GM19351 (cell line): ENCODE measurements at regions not wholly inside any gene's neighbourhood (a gene's known extent, or its start where the extent isn't known, plus 50 kb on each side); places are given as distances from the start of the nearest gene placed in this dataset.

ENCODE experiments used
- ATAC-seq: cut with Tn5 transposase; IDR thresholded peaks from one replicate; pipeline ENCODE4 v1.9.1; 2021; ENCODE audit warnings: mild to moderate bottlenecking, moderate library complexity; ENCODE audit not compliant: unreplicated experiment

DNA sequence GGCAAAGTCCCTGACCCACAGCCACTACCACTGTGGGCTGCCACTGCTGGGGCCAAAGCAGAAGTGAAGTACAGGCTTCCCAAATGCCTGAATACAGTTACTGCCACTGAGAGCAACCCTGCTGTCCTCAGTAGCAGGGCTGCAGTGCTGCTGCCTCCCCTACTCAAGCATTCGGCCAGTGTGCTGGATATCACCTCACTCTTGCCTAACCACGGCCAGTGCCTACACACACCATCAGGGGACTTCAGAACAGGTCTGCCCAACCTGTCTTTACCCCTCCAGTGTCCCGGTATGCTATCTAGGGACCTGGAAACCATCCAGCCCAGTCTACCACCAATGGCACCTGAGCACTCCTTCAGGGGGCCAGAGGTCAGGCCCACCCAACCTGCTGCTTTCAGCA, 261.5 kb upstream of the COL8A1 start:
- ATAC-seq, result no peak

DNA sequence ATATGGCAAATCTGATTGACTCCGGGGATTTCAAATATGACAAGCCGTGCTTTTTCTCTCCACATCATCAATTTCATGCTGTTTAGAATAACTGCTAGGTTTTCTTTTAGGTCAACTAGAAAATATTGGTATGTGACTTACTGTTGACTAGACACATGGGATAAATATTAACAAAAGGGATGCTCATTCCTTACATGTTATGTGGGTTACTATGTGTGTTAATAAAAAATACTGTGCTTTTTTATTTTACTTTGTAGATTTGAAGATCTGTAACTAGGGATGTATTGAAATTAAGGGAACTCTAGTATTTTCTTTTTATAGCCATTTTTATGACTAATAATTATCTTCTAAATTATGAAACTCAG, 264.6 kb upstream of the COL8A1 start:
- ATAC-seq, result no peak

DNA sequence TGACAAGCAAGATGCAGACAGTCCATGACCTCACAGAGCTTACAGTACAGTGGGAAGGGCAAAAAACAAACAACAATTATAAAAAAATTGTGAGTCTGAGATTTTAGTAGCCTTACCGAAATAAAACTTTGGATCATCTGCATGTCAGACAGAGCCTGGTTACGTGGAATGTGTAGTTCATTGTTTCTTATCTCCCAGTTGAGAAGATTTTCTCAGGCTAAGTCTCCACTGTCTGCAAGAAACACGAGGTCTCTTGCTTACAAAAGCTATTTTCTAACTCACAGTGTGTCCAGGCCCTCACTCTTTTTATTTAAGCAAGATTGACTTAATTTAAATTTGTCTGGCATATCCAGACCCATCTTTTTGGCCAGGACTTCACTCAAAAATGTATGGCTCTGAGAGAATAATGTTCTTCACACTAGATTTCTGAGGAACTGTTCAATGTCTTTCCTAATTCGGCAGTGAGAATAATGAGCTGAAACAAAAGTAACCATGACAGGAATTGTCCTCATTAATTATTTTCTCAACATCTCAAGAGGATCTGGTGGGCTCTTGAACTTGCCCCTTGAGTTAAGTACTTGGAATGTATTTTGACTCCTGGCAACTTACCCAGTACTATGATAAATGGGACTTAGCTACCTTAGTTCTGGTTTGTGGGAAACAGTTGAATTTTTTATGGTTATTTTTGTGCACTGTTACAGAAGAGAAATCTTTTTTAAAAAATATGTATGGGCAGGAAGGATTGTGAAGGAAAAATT, 265.1 kb upstream of the COL8A1 start:
- ATAC-seq, result no peak

DNA sequence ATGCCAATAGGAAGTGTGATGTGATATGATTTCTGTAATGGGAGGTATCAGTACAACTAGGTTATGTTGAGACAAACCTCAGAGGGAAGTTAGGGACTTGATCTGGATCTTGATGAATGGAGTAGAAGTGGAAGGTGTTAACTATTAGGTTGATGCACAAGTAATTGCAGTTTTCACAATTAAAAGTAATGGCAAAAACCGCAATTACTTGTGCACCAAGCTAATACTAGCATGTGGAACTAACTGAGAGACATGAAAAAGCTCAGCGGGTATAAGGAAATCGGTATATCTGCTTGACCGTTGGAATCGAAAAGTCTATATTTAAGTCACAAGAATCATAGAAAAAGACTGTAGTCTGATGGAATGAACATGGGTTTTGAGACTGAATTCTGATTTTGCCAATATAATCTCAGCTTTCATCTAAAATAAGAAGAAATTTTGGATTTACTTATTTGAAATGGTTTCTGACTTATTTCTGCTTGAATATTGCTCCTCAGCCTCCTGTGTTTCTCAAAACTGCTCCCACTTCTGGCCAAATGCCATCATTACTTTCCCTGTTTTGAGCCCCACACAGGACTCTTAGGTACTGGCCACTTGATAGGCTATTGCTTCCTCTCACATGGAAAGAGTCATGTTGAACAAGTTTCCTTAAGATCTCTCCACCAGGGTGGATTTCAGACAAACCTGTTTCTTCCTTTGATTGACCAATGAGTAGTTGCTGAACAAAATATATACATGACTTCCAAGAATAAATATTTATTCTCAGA, 271.5 kb upstream of the COL8A1 start:
- ATAC-seq, result no peak

DNA sequence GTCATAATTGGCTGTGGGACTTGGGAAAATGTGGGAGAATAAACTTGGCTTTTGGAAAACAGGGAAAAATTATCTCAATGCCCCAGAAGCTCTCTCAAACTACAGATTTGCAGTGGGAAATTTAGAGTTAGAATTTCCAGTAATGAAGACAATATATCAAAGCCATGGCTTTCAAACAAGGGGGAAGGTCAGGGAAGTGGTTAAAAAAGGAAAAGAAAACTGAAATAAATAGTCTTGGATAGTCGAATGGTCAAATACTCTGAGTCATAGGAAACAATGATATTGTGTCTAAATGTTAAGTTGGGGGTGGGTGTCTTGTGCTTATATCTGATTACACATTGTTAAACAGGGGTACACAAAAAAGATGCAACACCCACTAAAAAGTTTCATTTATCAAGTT, 272.4 kb upstream of the COL8A1 start:
- no peak for ATAC-seq

DNA sequence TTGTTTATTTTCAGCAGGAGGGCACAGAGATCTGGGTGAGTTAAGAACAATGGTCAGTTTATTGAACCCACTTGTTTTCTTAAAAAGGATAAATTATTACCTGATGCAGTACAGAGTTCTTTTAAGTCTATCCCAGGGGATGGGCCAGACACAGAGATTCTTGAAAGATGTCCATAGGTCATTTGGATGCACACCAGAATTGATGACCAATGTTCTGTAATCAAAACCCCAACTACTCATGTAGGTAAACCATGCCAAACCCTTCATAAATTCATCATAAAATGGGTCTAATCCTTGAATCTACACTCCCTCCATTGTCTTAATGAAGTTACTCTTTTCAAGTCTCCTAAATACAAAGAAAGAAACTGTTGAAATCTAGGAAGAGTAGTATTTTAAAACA, 273.0 kb upstream of the COL8A1 start:
- ATAC-seq, result no peak

DNA sequence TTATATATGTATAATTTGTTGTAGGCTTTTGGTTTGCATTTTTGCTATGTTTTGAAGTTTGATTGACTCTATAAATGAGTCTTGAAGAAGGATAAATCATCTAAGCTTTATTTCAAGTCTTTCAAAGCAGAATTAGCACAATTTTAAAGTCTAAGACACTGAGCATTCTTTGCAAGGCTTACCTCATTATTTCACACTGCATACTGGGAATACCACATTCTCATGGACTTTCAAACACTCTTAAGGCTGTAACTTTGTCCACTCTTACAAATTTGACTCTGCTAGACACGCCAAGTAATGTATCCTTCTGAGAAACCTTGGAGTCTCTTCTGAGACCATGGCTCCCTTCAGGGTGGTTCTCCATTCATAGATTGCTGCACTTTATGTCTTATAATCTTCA, 281.3 kb upstream of the COL8A1 start:
- no peak for ATAC-seq

DNA sequence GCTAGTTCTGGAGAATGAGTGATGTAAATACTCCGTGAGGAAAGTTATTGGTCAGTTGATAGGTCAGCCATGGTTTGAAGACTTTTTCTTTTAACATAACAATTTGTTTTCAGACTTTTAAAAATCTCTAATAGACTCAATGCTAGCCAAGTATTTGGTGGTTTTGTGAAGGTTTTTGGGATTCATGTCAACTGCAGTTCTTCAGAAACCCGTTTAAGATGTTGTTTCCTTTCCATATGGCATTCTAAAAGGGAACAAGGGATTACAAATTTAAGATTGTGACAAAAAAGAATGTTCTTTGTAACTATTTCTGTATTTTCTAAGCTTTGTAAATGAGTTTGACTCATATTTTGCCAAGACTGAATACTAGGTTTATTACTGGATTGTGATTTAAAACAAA, 281.7 kb upstream of the COL8A1 start:
- ATAC-seq, result no peak

DNA sequence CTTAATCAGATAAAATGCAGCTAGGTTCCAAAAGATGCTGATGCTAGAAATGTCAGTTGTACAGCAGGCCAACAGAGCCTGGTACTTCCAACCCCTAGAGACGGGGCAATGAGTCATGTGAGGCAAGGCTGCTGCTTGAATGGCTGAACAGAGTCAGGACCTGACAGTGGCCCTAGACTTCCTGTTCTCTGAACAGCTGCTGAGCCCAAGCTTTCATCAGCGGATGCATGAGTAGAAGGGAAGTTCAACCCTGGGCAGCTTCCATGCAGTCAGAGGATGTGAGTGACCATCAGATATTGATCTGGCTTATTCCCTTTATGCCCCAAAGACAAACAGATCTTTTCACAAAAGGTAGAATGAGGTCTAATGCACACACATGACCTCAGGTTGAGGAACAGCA, 282.9 kb upstream of the COL8A1 start:
- ATAC-seq, result no peak

DNA sequence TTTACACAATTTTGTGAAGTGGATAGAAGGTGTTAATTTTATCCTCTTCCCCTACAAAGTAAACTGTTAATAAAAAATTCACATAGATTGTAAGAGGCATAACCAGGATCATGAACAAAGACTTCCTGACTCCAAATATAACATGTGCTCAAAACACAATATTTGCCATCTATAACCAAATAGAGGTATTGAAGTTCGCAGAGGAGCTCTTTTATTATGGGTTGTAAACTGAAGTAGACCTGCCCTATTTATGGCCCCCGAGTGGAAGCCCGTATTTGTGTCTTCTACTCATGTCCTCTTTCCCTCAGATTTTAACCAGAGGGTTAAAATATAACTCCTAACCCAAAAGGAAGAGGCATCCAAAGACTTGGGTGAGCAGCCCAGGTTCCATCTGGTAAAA, 285.6 kb upstream of the COL8A1 start:
- no peak for ATAC-seq

DNA sequence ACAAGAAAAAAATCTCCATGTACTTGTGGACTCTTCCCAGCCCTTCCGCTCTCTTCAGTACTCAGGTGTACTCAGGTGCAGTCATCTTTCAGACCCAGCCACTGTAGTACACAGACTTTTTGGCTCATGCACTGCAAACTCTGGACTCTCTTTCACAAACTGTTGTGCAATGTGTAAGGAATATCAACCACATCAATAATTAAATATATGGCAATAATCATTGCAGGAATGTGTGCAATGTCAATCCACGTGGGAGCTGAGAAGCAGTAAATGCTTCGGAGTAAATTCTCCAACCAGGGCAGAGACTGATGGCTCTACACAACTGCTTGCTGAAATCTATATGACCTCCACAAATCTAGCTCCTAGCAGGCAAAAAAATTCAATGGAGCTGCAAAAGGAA, 287.3 kb upstream of the COL8A1 start:
- ATAC-seq, result no peak

DNA sequence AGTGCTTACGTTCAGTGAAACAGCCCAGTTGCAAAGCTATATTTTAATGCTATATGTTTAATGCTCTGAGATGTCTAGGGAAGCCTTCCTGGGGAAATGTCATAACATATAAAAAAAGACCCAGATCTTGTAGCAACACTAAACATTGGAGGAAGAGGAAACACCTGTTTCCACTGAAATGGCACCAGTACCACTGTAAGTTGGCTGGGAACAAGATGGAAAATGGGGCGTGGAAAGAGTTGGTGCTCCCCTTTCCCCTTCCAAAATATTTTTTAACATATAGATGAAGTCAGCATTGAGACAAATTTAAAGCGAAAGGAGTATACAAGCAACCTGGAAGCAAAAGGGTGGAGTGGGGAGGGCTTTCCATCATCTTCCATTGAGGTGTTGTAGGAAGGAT, 289.9 kb upstream of the COL8A1 start:
- ATAC-seq, result no peak

DNA sequence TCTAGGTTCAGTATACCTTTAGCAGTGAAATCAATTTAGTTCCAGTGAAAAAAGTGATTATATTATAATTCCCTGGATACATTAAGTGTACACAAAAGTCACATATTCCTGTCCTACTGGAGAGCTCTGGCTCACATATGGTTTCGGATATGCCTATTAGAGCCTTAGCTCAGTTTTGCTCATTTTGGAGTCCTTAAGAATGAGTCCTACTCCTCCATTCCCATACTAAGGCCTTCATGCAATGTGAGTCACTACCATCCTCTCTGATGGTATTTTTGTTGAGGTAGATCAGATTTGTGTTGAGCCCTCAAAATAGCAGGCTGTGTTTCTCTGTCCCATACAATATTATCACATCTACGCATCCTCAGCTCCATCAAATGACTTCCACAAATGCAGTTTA, 294.2 kb upstream of the COL8A1 start:
- ATAC-seq, result no peak

DNA sequence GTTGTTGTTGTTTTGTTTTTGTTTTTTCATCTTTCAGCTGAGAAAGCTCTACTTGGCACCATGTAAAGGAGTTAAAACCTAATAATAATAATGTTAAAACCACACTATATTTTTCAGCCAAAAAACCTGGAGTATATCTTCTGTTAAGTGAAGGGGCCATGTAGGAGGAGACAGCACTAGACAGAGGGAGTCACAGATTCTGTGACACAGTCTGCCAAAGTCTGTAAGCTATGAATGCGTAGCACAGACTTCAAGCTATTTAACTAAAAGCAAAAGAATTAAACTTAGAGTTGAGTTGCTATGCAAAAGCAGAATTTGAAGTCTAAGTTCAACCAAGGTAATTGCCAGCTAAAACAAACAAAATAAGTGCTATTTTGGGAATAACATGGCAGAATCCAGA, 296.0 kb upstream of the COL8A1 start:
- ATAC-seq, result no peak

DNA sequence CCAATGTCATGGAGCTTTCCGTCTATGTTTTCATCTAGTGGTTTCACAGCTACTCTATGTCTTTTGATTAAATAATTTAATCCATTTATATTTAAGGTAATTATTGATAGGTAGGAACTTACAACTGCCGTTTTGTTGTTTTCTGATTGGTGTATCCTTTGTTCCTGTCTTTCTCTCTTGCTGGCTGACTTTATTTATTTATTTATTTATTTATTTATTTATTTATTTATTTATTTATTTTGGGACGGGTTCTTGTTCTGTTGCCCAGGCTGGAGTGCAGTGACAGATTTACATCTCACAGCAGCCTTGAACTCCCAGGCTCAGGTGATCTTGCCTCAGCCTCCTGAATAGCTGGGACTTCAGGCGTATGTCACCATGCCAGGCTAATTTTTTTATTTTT, 299.2 kb upstream of the COL8A1 start:
- ATAC-seq, result no peak

DNA sequence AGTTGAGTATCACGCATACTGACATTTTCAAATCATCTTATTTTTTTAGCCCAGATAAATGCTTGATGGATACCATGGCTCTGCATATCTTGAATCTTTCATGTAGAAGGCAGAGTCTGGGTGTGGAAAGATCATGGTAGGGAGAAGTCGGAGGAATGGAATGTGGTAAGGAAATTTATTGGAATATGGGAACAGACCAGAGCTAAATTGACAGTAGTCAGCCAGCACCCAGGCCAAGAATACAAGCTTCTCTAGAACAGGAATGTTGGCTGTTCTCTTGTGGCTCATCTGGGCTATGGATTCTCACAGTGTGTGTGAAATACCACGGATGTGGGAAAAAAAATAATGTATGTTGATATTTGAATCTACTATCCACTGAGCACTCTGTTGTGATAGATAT, 305.7 kb upstream of the COL8A1 start:
- ATAC-seq, result no peak

DNA sequence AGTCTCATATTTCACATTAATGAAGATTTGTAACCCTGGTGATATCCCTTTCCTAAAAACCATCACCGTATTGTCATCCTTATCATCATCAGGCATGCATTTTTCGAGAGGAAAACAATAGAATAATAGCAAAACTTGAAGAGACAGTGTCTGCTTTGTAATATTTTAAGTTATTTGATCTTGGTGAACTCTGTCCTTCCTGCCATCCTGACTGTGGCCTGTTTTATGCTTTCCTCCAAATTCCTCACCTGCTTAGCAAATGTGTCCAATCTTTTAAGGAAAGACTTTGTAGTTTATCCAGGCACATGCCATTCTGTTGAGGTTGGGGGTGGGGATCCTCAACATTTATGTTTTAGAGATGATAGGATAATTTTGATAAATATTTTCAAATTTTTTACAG, 306.1 kb upstream of the COL8A1 start:
- ATAC-seq, result no peak

DNA sequence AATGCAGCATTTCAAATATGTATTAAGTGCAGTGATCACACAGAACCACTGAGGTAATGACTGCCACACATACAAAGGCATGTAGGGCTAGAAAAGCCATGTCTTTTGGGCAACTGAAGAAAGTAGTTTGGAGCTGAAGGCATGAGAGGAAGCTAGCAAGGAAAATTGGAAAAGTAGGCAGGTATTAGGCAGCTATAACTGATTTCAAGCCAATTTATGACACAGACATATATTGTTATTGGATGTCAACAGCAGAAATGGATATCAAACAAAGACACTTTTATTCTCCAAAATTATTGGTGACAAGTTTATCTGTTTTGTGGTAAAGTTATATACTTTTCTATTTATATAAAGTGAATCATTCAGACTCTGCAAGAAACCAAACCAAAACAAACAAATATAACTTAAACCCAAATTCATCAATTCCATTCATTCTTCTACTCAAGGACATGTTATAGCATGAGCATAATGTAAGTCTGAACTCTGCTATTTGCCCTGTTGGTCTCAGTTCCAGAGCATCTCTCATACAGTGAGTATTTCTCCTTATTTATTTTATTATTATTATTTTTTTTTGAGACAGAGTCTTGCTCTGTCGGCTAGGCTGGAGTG, 307.4 kb upstream of the COL8A1 start:
- no peak for ATAC-seq

DNA sequence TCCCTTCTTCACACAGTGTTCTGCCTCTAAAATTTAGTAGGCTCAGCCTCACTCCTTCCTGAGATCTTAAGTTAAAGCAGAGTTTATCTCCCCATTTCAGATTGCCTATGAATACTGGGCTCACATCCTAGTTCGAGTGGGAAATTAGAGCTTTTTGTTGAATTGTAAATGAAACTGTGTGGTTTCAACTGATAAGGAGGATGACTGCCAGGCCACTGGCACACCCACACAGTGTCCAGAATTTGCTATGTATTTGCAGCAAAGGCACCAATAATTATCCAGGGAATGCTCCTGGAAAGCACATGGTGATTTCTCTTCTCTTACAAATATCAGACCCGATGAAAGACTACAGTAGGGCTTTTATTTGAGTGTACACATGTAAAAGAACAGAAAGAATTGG, 308.1 kb upstream of the COL8A1 start:
- ATAC-seq, result no peak

DNA sequence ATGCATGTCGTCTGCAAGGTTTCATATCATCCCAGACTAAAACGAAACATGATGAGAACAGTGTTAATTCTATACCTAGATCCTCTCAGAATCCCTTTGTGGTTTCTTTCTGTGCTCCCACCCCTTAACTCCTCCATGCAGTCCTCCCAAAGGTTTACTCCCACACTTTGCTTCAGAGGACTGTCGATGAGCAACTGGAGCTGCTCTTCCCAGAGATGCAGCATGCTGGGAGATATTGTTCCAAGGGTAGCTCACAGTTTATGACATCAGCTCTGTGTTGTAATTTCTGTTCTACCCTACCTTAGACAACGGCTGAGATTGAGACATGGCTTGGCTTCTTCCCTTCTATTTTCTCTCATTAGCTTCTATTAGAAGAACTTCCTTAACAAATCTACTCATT, 313.0 kb upstream of the COL8A1 start:
- no peak for ATAC-seq

DNA sequence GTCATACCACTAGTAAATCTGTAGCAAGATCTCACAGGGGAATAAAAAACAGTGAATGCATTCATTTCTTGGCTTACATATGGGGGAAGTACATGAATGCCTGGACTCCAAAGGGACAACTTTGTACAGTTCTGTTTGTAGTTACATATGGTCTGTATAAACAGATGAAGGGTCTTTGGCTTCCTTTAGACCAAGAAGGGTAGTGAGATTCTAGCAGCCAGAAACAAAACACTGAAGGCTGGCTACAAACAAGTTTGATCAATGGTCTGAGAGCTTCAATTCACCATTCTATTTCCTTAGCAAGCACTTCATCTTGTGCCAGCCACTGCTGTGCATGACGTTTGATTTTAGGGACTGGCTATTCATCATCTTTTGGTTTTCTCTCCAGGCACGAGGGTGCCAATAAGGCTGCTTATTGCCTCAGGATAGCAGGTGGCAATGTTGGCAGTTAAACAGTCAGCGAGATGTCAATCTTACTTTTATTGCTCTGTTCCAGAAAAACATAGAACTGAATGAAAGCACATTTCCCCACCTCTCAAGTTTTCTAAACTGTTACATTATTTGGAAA, 313.7 kb upstream of the COL8A1 start:
- no peak for ATAC-seq

DNA sequence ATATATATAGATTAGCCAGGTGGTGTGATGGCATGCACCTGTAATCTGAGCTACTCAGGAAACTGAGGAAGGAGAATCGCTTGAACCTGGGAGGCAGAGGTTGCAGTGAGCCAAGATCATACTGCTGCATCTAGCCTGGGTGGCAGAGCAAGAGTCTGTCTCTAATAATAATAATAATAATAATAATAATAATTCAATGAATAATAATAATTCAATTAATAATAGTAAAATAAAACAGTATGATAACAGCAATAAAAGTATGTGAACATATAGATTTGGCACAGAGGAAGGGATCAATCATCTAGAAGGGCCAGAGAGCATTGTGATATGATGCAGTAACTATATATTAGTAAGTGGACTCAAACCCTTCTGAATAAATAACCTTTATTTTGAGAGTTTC, 314.5 kb upstream of the COL8A1 start:
- no peak for ATAC-seq
